HG02763 (cell line): ENCODE measurements at regions not wholly inside any gene's neighbourhood (a gene's known extent, or its start where the extent isn't known, plus 50 kb on each side); places are given as distances from the start of the nearest gene placed in this dataset.

Experiments
- ATAC-seq: cut with Tn5 transposase; IDR thresholded peaks from one replicate; pipeline ENCODE4 v1.9.1; 2021; ENCODE audit warnings: mild to moderate bottlenecking, moderate library complexity; ENCODE audit not compliant: unreplicated experiment

- ATAC-seq: no peak
These were observed 376.7 kb upstream of the SMIM31 start for GRCh38 chr4:164377277-164377676.

- ATAC-seq: no peak
These were observed 375.6 kb upstream of the SMIM31 start for GRCh38 chr4:164378361-164378760.

- no peak for ATAC-seq
These were observed 374.2 kb upstream of the SMIM31 start for GRCh38 chr4:164379694-164380093.

GRCh38 chr4:164381859-164382258, 372.1 kb upstream of the SMIM31 start:
- no peak for ATAC-seq

- no peak for ATAC-seq
These were observed 370.9 kb upstream of the SMIM31 start for GRCh38 chr4:164383058-164383357.

GRCh38 chr4:164383358-164384220, 370.3 kb upstream of the SMIM31 start:
- no peak for ATAC-seq

GRCh38 chr4:164384416-164384815, 369.5 kb upstream of the SMIM31 start:
- ATAC-seq: no peak

GRCh38 chr4:164396439-164396838, 357.5 kb upstream of the SMIM31 start:
- no peak for ATAC-seq

GRCh38 chr4:164402554-164402953, 351.4 kb upstream of the SMIM31 start:
- ATAC-seq: no peak

GRCh38 chr4:164405774-164406173, 348.2 kb upstream of the SMIM31 start:
- ATAC-seq: no peak

GRCh38 chr4:164408831-164409230, 345.1 kb upstream of the SMIM31 start:
- no peak for ATAC-seq

GRCh38 chr4:164410401-164410800, 343.5 kb upstream of the SMIM31 start:
- no peak for ATAC-seq

GRCh38 chr4:164412246-164412645, 341.7 kb upstream of the SMIM31 start:
- ATAC-seq: no peak

GRCh38 chr4:164413743-164414142, 340.2 kb upstream of the SMIM31 start:
- ATAC-seq: no peak

GRCh38 chr4:164423819-164424218, 330.1 kb upstream of the SMIM31 start:
- no peak for ATAC-seq

GRCh38 chr4:164424846-164425245, 329.1 kb upstream of the SMIM31 start:
- ATAC-seq: no peak

- no peak for ATAC-seq
These were observed 325.4 kb upstream of the SMIM31 start for GRCh38 chr4:164428561-164428960.

GRCh38 chr4:164438321-164438720, 315.6 kb upstream of the SMIM31 start:
- no peak for ATAC-seq

- no peak for ATAC-seq
These were observed 314.9 kb upstream of the SMIM31 start for GRCh38 chr4:164439037-164439436.

GRCh38 chr4:164440199-164440598, 313.7 kb upstream of the SMIM31 start:
- ATAC-seq: no peak

GRCh38 chr4:164441109-164441508, 312.8 kb upstream of the SMIM31 start:
- ATAC-seq: no peak

GRCh38 chr4:164442180-164442579, 311.8 kb upstream of the SMIM31 start:
- ATAC-seq: no peak

GRCh38 chr4:164446516-164446915, 307.4 kb upstream of the SMIM31 start:
- ATAC-seq: no peak
